HCT116 (cell line): ENCODE measurements at regions not wholly inside any gene's neighbourhood (a gene's known extent, or its start where the extent isn't known, plus 50 kb on each side); places are given as distances from the start of the nearest gene placed in this dataset.

Source experiments
- ATAC-seq: fragments of 200-7000 bp; cut with Tn5 transposase; 2 replicates; pipeline ENCODE4 v1.9.1; 2020; ENCODE audit warnings: mild to moderate bottlenecking, moderate library complexity
- BruUV-seq: library from RNA; stranded (reverse); fragments of 400-500 nt; replicated peaks from 2 replicates; lab custom pipeline; 2021; lab: Mats Ljungman, UMichigan
- CTCF ChIA-PET: fragments of 300-600 bp; sonication (Branson Sonifier 250); formaldehyde crosslinking; loops from one replicate; lab custom pipeline; 2021; ENCODE audit warnings: antibody characterized with exemption; lab: Charles Lee
- POLR2A ChIA-PET: fragments of 300-600, 350-600 bp; sonication (Branson Sonifier 250); formaldehyde crosslinking; loops from one replicate; lab custom pipeline; 2021; ENCODE audit warnings: antibody characterized with exemption; lab: Charles Lee
- RAD21 ChIA-PET, 2 experiments: fragments of 300-600 bp; sonication (Branson Sonifier 250); formaldehyde crosslinking; loops; one replicate each; lab custom pipeline; 2023; ENCODE audit warnings: low total read pairs in 2 of 2; ENCODE audit not compliant: uncharacterized antibody in 2 of 2, unreplicated experiment in 2 of 2, low non-redundant PET in 1 of 2; lab: Charles Lee
- DNase-seq: peaks from one replicate; pipeline ENCODE4 v3.0.0-alpha.2; 2010; ENCODE audit warnings: low read depth, low spot score
- H2AFZ ChIP-seq: fragments of 200-600 bp; shearing (Covaris generic), sonication (generic); 2 replicates; pipeline ENCODE4 v1.6.1; 2017; ENCODE audit warnings: low read depth, mixed run types, mixed read lengths, antibody characterized with exemption, low read length; ENCODE audit not compliant: poor library complexity, severe bottlenecking
- H3K27ac ChIP-seq: 2 replicates; pipeline ENCODE4 v1.5.1; 2012; ENCODE audit warnings: low read depth, low read length
- H3K27me3 ChIP-seq: fragments of 200-600 bp; sonication (generic); 2 replicates; pipeline ENCODE4 v1.6.1; 2016; ENCODE audit warnings: mixed run types, low read length, mixed read lengths; ENCODE audit not compliant: insufficient read depth
- H3K36me3 ChIP-seq, 2 experiments: fragments of 200-500 bp in 1 of 2; fragments of 200-600 bp in 1 of 2; sonication (Bioruptor generic) in 1 of 2; sonication (generic) in 1 of 2; 2 replicates each; pipeline versions ENCODE4 v1.5.1 to v1.6.1; 2014 to 2016; ENCODE audit warnings: low read length in 2 of 2, inconsistent platforms in 1 of 2, mixed read lengths in 1 of 2, mixed run types in 1 of 2; ENCODE audit not compliant: insufficient read depth in 2 of 2, control insufficient read depth in 1 of 2
- H3K4me1 ChIP-seq, 2 experiments: fragments of 200-600 bp in 1 of 2; sonication (generic) in 1 of 2; 2 replicates each; pipeline versions ENCODE4 v1.5.1 to v1.6.1; 2012 to 2017; ENCODE audit warnings: low read length in 2 of 2, inconsistent platforms in 1 of 2, mild to moderate bottlenecking in 1 of 2, mixed read lengths in 1 of 2, mixed run types in 1 of 2, moderate library complexity in 1 of 2; ENCODE audit not compliant: insufficient read depth in 2 of 2, control insufficient read depth in 1 of 2
- H3K4me2 ChIP-seq: fragments of 200-600 bp; sonication (generic); 2 replicates; pipeline ENCODE4 v1.6.1; 2017; ENCODE audit warnings: mixed run types, low read length, mixed read lengths
- H3K4me3 ChIP-seq, 2 experiments: fragments of 200-600 bp in 1 of 2; sonication (generic) in 1 of 2; replicated peaks in 1 of 2; 2 replicates each; pipeline ENCODE4 v1.5.1; 2011 to 2016; ENCODE audit warnings: low read length in 2 of 2, control low read depth in 1 of 2, low read depth in 1 of 2, mild to moderate bottlenecking in 1 of 2, mixed read lengths in 1 of 2, mixed run types in 1 of 2
- H3K79me2 ChIP-seq: fragments of 200-600 bp; sonication (generic); 2 replicates; pipeline ENCODE4 v1.6.1; 2017; ENCODE audit warnings: mild to moderate bottlenecking, mixed run types, low read length, moderate library complexity, mixed read lengths; ENCODE audit not compliant: insufficient read depth
- H3K9ac ChIP-seq: fragments of 200-600 bp; sonication (generic); 2 replicates; pipeline ENCODE4 v1.6.1; 2016; ENCODE audit warnings: low read length, mixed read lengths
- H3K9me2 ChIP-seq: fragments of 200-600 bp; sonication (generic), shearing (Covaris generic); 2 replicates; pipeline ENCODE4 v1.6.1; 2017; ENCODE audit warnings: mixed run types, mild to moderate bottlenecking, moderate library complexity; ENCODE audit not compliant: insufficient read depth
- H3K9me3 ChIP-seq, 2 experiments: fragments of 200-500 bp in 1 of 2; fragments of 200-600 bp in 1 of 2; sonication (Bioruptor generic) in 1 of 2; sonication (generic) in 1 of 2; 2 replicates each; pipeline ENCODE4 v1.6.1; 2014 to 2017; ENCODE audit warnings: low read length in 2 of 2, mixed read lengths in 2 of 2, inconsistent platforms in 1 of 2, low read depth in 1 of 2, mild to moderate bottlenecking in 1 of 2, mixed run types in 1 of 2, moderate library complexity in 1 of 2; ENCODE audit not compliant: control insufficient read depth in 1 of 2, insufficient read depth in 1 of 2
- H4K20me1 ChIP-seq: fragments of 200-600 bp; sonication (generic), shearing (Covaris generic); 2 replicates; pipeline ENCODE4 v1.6.1; 2017; ENCODE audit warnings: mixed run types, mild to moderate bottlenecking, moderate library complexity; ENCODE audit not compliant: insufficient read depth
- ATF3 ChIP-seq: IDR thresholded peaks from 2 replicates; pipeline ENCODE4 v1.6.1; 2012
- CBX3 ChIP-seq: IDR thresholded peaks from 2 replicates; pipeline ENCODE4 v1.6.1; 2012; ENCODE audit warnings: low read depth
- CTCF ChIP-seq, 3 experiments: fragments of 200-600 bp in 1 of 3; sonication (generic) in 1 of 3; IDR thresholded peaks in 2 of 3; conservative IDR thresholded peaks in 1 of 3; 2 replicates each; pipeline ENCODE4 v1.5.1; 2012 to 2017; ENCODE audit warnings: low read depth in 2 of 3, low read length in 2 of 3, antibody characterized with exemption in 1 of 3, borderline replicate concordance in 1 of 3, control low read depth in 1 of 3, mild to moderate bottlenecking in 1 of 3, mixed read lengths in 1 of 3, mixed run types in 1 of 3, moderate library complexity in 1 of 3; ENCODE audit not compliant: insufficient read depth in 1 of 3
- EGR1 ChIP-seq: IDR thresholded peaks from 2 replicates; pipeline ENCODE4 v1.6.1; 2012; ENCODE audit warnings: low read depth
- ELF1 ChIP-seq: IDR thresholded peaks from 2 replicates; pipeline ENCODE4 v1.6.1; 2012; ENCODE audit warnings: low read depth, borderline replicate concordance
- EZH2phosphoT487 ChIP-seq: fragments of 200-600 bp; IDR thresholded peaks from 2 replicates; pipeline ENCODE4 v1.6.1; 2018; ENCODE audit warnings: antibody characterized with exemption, borderline replicate concordance
- FOSL1 ChIP-seq: IDR thresholded peaks from 2 replicates; pipeline ENCODE4 v1.6.1; 2012; ENCODE audit warnings: low read depth
- MAX ChIP-seq: IDR thresholded peaks from 2 replicates; pipeline ENCODE4 v1.6.1; 2012
- POLR2A ChIP-seq: IDR thresholded peaks from 2 replicates; pipeline ENCODE4 v1.7.0; 2011; ENCODE audit warnings: borderline replicate concordance; ENCODE audit not compliant: insufficient read depth, insufficient read length; ENCODE audit errors: extremely low read depth
- RAD21 ChIP-seq: IDR thresholded peaks from 2 replicates; pipeline ENCODE4 v1.6.1; 2012; ENCODE audit warnings: low read depth, mild to moderate bottlenecking
- SIN3A ChIP-seq: IDR thresholded peaks from 2 replicates; pipeline ENCODE4 v1.6.1; 2012; ENCODE audit warnings: low read depth
- SRF ChIP-seq: IDR thresholded peaks from 2 replicates; pipeline ENCODE4 v1.6.1; 2012; ENCODE audit warnings: low read depth
- TCF7L2 ChIP-seq: IDR thresholded peaks from 2 replicates; pipeline ENCODE4 v1.7.0; 2011; ENCODE audit warnings: borderline replicate concordance, inconsistent platforms; ENCODE audit not compliant: insufficient read depth, insufficient read length; ENCODE audit errors: extremely low read depth
- ZBTB33 ChIP-seq: IDR thresholded peaks from 2 replicates; pipeline ENCODE4 v1.6.1; 2011; ENCODE audit warnings: mild to moderate bottlenecking, low read length, moderate library complexity; ENCODE audit not compliant: insufficient replicate concordance; ENCODE audit errors: extremely low read depth
- ZNF274 ChIP-seq: fragments of 200-500 bp; sonication (Bioruptor generic); IDR thresholded peaks from 2 replicates; pipeline ENCODE4 v1.6.1; 2014; ENCODE audit warnings: mild to moderate bottlenecking, low read depth, low read length, inconsistent platforms
- intact Hi-C: fragments of 100-400 bp; cut with micrococcal nuclease; formaldehyde crosslinking; loops from 2 replicates; pipeline ENCODE4 v1.10.0; 2022

GRCh38 chr4:141571793-141572192 is 64.6 kb upstream of the IL15 start:
- intact Hi-C loops, result no loop called here
- ATAC-seq (no peak), DNase-seq (no peak)
- Histone ChIP-seq H3K4me3 (no peak overlapping the region), H3K9me3 (no peaks in the 10 kb centered on the region), H3K4me1 (no peaks in the 10 kb centered on the region), H3K4me2 (no peak overlapping the region), H2AFZ (peak overlapping the region; percentile 49), H3K9ac (no peak overlapping the region), H3K9me2 (no peaks in the 10 kb centered on the region), H3K27ac (no peak overlapping the region), H3K27me3 (no peaks in the 10 kb centered on the region), H3K36me3 (no peaks in the 10 kb centered on the region), H4K20me1 (no peaks in the 10 kb centered on the region), H3K79me2 (no peaks in the 10 kb centered on the region)
- ChIA-PET POLR2A (no interaction called here), RAD21 (no interaction called here), CTCF (no interaction called here)
- TF ChIP-seq SIN3A, result no peak
- TF ChIP-seq ATF3, result no peak
- no peak for TF ChIP-seq RAD21
- TF ChIP-seq CBX3, result no peak
- TF ChIP-seq ELF1, result no peak
- TF ChIP-seq MAX, result no peak
- no peak for TF ChIP-seq ZNF274
- TF ChIP-seq ZBTB33, result no peak
- no peak for TF ChIP-seq SRF
- TF ChIP-seq CTCF (IDR thresholded peaks at IDR 0.05 in 2 of 3, conservative IDR thresholded peaks at IDR 0.05 in 1 of 3; ENCODE audit: borderline replicate concordance in 1 of 3, insufficient read depth in 1 of 3, low read depth in 2 of 3, low read length in 2 of 3), result no peak
- no peak for TF ChIP-seq EZH2phosphoT487
- no peak for TF ChIP-seq TCF7L2
- TF ChIP-seq EGR1, result no peak
- no peak for TF ChIP-seq FOSL1
- no peak for TF ChIP-seq POLR2A
- BruUV-seq, result no TSS peak
